Hepatocyte (in vitro differentiated cells): ENCODE measurements at regions not wholly inside any gene's neighbourhood (a gene's known extent, or its start where the extent isn't known, plus 50 kb on each side); places are given as distances from the start of the nearest gene placed in this dataset.

Experiments
- CTCF ChIP-seq: fragments of 200-600 bp; sonication (generic); IDR thresholded peaks from 2 replicates; pipeline ENCODE4 v1.5.1; 2016; ENCODE audit warnings: antibody characterized with exemption, mild to moderate bottlenecking; ENCODE audit not compliant: poor library complexity
- EZH2 ChIP-seq: fragments of 200-600 bp; sonication (generic); IDR thresholded peaks from 2 replicates; pipeline ENCODE4 v1.6.1; 2016; ENCODE audit warnings: antibody characterized with exemption, mild to moderate bottlenecking, borderline replicate concordance
- EZH2phosphoT487 ChIP-seq: fragments of 200-600 bp; sonication (generic); IDR thresholded peaks from one replicate; pipeline ENCODE4 v1.6.1; 2018; ENCODE audit warnings: antibody characterized with exemption, mild to moderate bottlenecking, low read depth, moderate library complexity; ENCODE audit not compliant: unreplicated experiment, severe bottlenecking

GRCh38 chr13:33932769-33933406 is 114.9 kb downstream of the RFC3 start:
- TF ChIP-seq CTCF, result no peak
- no peak for TF ChIP-seq EZH2phosphoT487
- TF ChIP-seq EZH2, result no peak
